SK-N-SH treated with all-trans-retinoic acid at 6 μM for 48 hours (cell line): ENCODE measurements at regions not wholly inside any gene's neighbourhood (a gene's known extent, or its start where the extent isn't known, plus 50 kb on each side); places are given as distances from the start of the nearest gene placed in this dataset.

Source experiments
- BACH2 ChIP-seq: fragments of 250-450 bp; sonication (Bioruptor Pico); IDR thresholded peaks from 2 replicates; pipeline ENCODE4 v1.9.0; 2021; ENCODE audit warnings: mild to moderate bottlenecking, borderline replicate concordance
- CSDC2 ChIP-seq: fragments of 250-450 bp; sonication (Bioruptor Pico); IDR thresholded peaks from 2 replicates; pipeline ENCODE4 v1.5.0; 2020; ENCODE audit warnings: mild to moderate bottlenecking, moderate library complexity
- PATZ1 ChIP-seq: fragments of 250-450 bp; sonication (Bioruptor Pico); IDR thresholded peaks from 2 replicates; pipeline ENCODE4 v1.8.0; 2020; ENCODE audit warnings: mild to moderate bottlenecking, moderate library complexity, borderline replicate concordance
- POU6F1 ChIP-seq: fragments of 250-450 bp; sonication (Bioruptor Pico); IDR thresholded peaks from 2 replicates; pipeline ENCODE4 v1.8.0; 2021; ENCODE audit warnings: low read depth, mild to moderate bottlenecking, moderate library complexity, borderline replicate concordance
- RARB ChIP-seq: fragments of 250-450 bp; sonication (Bioruptor Pico); IDR thresholded peaks from 2 replicates; pipeline ENCODE4 v1.8.0; 2021; ENCODE audit warnings: mild to moderate bottlenecking, moderate library complexity
- TOX ChIP-seq: fragments of 250-450 bp; sonication (Bioruptor Pico); IDR thresholded peaks from 2 replicates; pipeline ENCODE4 v1.8.0; 2021; ENCODE audit warnings: mild to moderate bottlenecking, moderate library complexity, borderline replicate concordance
- ZC3H10 ChIP-seq: fragments of 250-450 bp; sonication (Bioruptor Pico); IDR thresholded peaks from 2 replicates; pipeline ENCODE4 v1.5.1; 2021; ENCODE audit warnings: mild to moderate bottlenecking, moderate library complexity
- ZFP3 ChIP-seq: fragments of 250-450 bp; sonication (Bioruptor Pico); IDR thresholded peaks from 2 replicates; pipeline ENCODE4 v1.5.0; 2020; ENCODE audit warnings: mild to moderate bottlenecking, moderate library complexity
- ZFP30 ChIP-seq: fragments of 450-650 bp; formaldehyde crosslinking; IDR thresholded peaks from 2 replicates; pipeline ENCODE4 v1.5.0; 2022; ENCODE audit warnings: mild to moderate bottlenecking, moderate library complexity
- ZNF565 ChIP-seq: fragments of 450-650 bp; formaldehyde crosslinking; conservative IDR thresholded peaks from 2 replicates; pipeline ENCODE4 v1.5.0; 2020; ENCODE audit warnings: low read depth, mild to moderate bottlenecking, moderate library complexity
- ZNF70 ChIP-seq: fragments of 450-650 bp; formaldehyde crosslinking; IDR thresholded peaks from 2 replicates; pipeline ENCODE4 v1.5.0; 2020; ENCODE audit warnings: mild to moderate bottlenecking, moderate library complexity
- ZNF8 ChIP-seq: fragments of 450-650 bp; formaldehyde crosslinking; IDR thresholded peaks from 2 replicates; pipeline ENCODE4 v1.5.0; 2020; ENCODE audit warnings: mild to moderate bottlenecking, moderate library complexity

GRCh38 chr16:86184185-86184584 lies 285.2 kb downstream of the IRF8 start:
- TF ChIP-seq TOX (CRISPR knock-in tag) (no peak), ZNF565 (no peak), ZFP30 (CRISPR knock-in tag) (no peak), ZC3H10 (CRISPR knock-in tag) (no peak), ZNF70 (CRISPR knock-in tag) (no peak), ZFP3 (CRISPR knock-in tag) (no peak), ZNF8 (no peak), POU6F1 (no peak), PATZ1 (CRISPR knock-in tag) (no peak), CSDC2 (CRISPR knock-in tag) (no peak), BACH2 (CRISPR knock-in tag) (no peak), RARB (CRISPR knock-in tag) (no peak)
